Psoas muscle (tissue), 7 donors: ENCODE measurements at regions not wholly inside any gene's neighbourhood (a gene's known extent, or its start where the extent isn't known, plus 50 kb on each side); places are given as distances from the start of the nearest gene placed in this dataset.

Source experiments
- ATAC-seq, 4 donors: fragments of 200-7000 bp; cut with Tn5 transposase; one replicate each; pipeline ENCODE4 v1.9.1; 2020; ENCODE audit warnings: moderate library complexity in 3 of 4, mild to moderate bottlenecking in 2 of 4
- DNase-seq, 2 donors: peaks; one replicate each; pipeline ENCODE4 v3.0.0-alpha.2; 2020
- H3K27ac ChIP-seq: fragments of 200-600 bp; one replicate; pipeline ENCODE4 v1.8.0; 2022
- H3K27me3 ChIP-seq, 3 donors: fragments of 200-600 bp in 1 of 3; one replicate each; pipeline versions ENCODE4 v1.6.1 to v1.8.0; 2013 to 2022; ENCODE audit warnings: low read length in 2 of 3, mild to moderate bottlenecking in 2 of 3, moderate library complexity in 1 of 3; ENCODE audit not compliant: insufficient read depth in 3 of 3
- H3K36me3 ChIP-seq, 2 donors: fragments of 200-600 bp in 1 of 2; one replicate each; pipeline versions ENCODE4 v1.6.1 to v1.8.0; 2013 to 2022; ENCODE audit warnings: low read depth in 1 of 2, mild to moderate bottlenecking in 1 of 2, moderate library complexity in 1 of 2; ENCODE audit not compliant: insufficient read depth in 1 of 2
- H3K4me1 ChIP-seq: fragments of 200-600 bp; one replicate; pipeline ENCODE4 v1.8.0; 2022
- H3K4me3 ChIP-seq: fragments of 200-600 bp; one replicate; pipeline ENCODE4 v1.8.0; 2022; ENCODE audit warnings: mild to moderate bottlenecking
- H3K9me3 ChIP-seq: fragments of 200-600 bp; one replicate; pipeline ENCODE4 v1.8.0; 2022
- CTCF ChIP-seq: fragments of 200-600 bp; IDR thresholded peaks from one replicate; pipeline ENCODE4 v1.8.0; 2022; ENCODE audit warnings: antibody characterized with exemption
- WGBS, 3 donors: extraction: QIAGEN DNeasy Blood & Tissue Kit; methylation state at CpG; one replicate each; pipeline versions ENCODE4 v1.1.6 to v1.1.7; 2013; 5-methylcytosine and 5-hydroxymethylcytosine counted together
- intact Hi-C, 2 donors: fragments of 100-400 bp; cut with DNase I; formaldehyde crosslinking; loops; one replicate each; pipeline versions ENCODE4 v1.11.0 to v1.14.2; 2022
- donor health status: healthy with polysubstance abuse.
- donor health status: DM: no; HTN: no; CAD: no; lungs with moderate emphysema.
- donor health status: Bipolar disorder and iron deficiency.
- donor health status: healthy.
- donor health status: DM: yes; HTN: yes; CAD: no.
- donor health status: DM: no; HTN: no; CAD: no.
- donor health status: DM: yes; HTN: yes; CAD: no.

- no peak for TF ChIP-seq CTCF
- no peak for DNase-seq
- Histone ChIP-seq H3K27ac (no peak overlapping the region), H3K4me1 (no peaks in the 10 kb centered on the region), H3K36me3 (no peaks in the 10 kb centered on the region), H3K27me3 (no peaks in the 10 kb centered on the region), H3K9me3 (no peaks in the 10 kb centered on the region), H3K4me3 (no peak overlapping the region)
- intact Hi-C loops = no loop called here
- no peak for ATAC-seq
- WGBS, 3 donors = 76 to 81% (median 76%) methylated on average over 5 of the region's 5 CpGs
Measured at GRCh38 chr4:178102139-178102538, 659.9 kb upstream of the AGA start.

DNA sequence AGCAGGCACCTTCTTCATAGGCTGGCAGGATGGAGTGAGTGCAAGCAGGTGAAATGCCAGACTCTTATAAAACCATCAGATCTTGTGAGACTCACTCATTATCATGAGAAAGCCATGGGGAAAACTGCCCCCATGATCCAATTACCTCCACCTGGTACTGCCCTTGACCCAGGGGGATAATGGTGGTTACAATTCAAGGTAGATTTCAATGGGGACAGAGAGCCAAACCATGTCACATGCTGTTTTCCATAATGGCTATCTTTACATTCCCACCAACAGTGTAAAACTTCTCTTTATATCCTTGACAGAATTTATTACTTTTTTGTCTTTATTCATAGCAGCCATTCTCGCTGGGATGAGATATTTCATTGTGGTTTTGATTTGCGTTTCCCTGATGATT lies 663.0 kb upstream of the AGA start:
- WGBS, 3 donors = 64 to 69% (median 66%) methylated on average over 2 of the region's 2 CpGs
- DNase-seq = no peak
- Histone ChIP-seq H3K27me3 (no peaks in the 10 kb centered on the region), H3K36me3 (no peaks in the 10 kb centered on the region), H3K4me3 (no peak overlapping the region), H3K27ac (no peak overlapping the region), H3K9me3 (no peaks in the 10 kb centered on the region), H3K4me1 (no peaks in the 10 kb centered on the region)
- intact Hi-C loops = no loop called here
- no peak for ATAC-seq
- TF ChIP-seq CTCF = no peak

DNA sequence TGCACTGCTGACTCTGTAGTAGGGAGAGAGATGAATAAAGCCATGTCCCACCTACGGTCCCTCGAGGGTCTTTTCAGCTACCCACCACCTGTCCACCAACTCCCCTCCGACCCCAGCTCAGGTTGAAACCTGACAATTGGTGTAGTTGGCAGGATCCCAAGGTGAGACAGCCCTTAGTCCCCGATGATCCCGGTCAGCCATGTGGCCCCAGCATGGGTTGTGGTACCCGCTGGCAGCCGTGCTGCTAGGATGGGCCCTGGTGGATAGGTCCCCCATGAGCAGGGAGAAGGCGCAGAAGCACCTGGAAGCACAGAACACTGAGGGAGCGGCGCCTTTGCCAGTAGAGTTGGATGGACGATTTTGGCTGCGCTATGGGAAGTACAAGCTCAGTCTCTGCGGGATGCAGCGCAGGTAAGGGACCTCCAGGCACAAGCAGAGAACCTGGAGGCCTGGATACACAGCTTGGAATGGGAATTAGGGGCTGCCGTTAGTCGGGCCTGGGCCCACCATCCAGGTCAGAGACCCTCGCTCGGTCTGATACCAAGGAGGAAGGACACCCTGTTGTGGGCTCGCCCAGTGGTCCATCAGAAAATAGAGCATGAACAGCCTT lies 694.6 kb upstream of the AGA start:
- DNase-seq (no peak), ATAC-seq (no peak)
- H3K4me3 ChIP-seq = no peak overlapping the region
- no peaks in the 10 kb centered on the region for H3K27me3 ChIP-seq
- no peaks in the 10 kb centered on the region for H3K36me3 ChIP-seq
- no peaks in the 10 kb centered on the region for H3K9me3 ChIP-seq
- TF ChIP-seq CTCF = no peak
- H3K27ac ChIP-seq = no peak overlapping the region
- 90 to 92% (median 92%) methylated on average over 18 to 19 of the region's 19 CpGs for WGBS, 3 donors
- intact Hi-C loops = no loop called here
- no peaks in the 10 kb centered on the region for H3K4me1 ChIP-seq

GRCh38 chr4:178137732-178138471 lies 695.7 kb upstream of the AGA start:
- H3K9me3 ChIP-seq = no peaks in the 10 kb centered on the region
- no peaks in the 10 kb centered on the region for H3K27me3 ChIP-seq
- no peak for TF ChIP-seq CTCF
- DNase-seq (peak in 1 of 2 donors; percentile 41), ATAC-seq (no peak)
- no peak overlapping the region for H3K27ac ChIP-seq
- 93 to 94% (median 93%) methylated on average over 22 of the region's 22 CpGs for WGBS, 3 donors
- no peak overlapping the region for H3K4me3 ChIP-seq
- intact Hi-C loops = no loop called here
- no peaks in the 10 kb centered on the region for H3K36me3 ChIP-seq
- no peaks in the 10 kb centered on the region for H3K4me1 ChIP-seq
